H1 (cell line): ENCODE measurements at regions not wholly inside any gene's neighbourhood (a gene's known extent, or its start where the extent isn't known, plus 50 kb on each side); places are given as distances from the start of the nearest gene placed in this dataset.

Experiments
- SIRT6 ChIP-seq: IDR thresholded peaks from one replicate; pipeline ENCODE4 v1.7.1; 2012; ENCODE audit warnings: low read length, inconsistent platforms

GRCh38 chr11:91653079-91653754 is 571.4 kb upstream of the FAT3 start (continued):
- TF ChIP-seq SIRT6 = no peak
- TF ChIP-seq, all 59 proteins: peak for 0
